Breast epithelium (tissue), 4 donors: ENCODE measurements at regions not wholly inside any gene's neighbourhood (a gene's known extent, or its start where the extent isn't known, plus 50 kb on each side); places are given as distances from the start of the nearest gene placed in this dataset.
A peak's percentile ranks its signal among the peaks of the same experiment; 100 is the strongest.

Experiments used
- DNase-seq, 2 donors: peaks; one replicate each; pipeline ENCODE4 v3.0.0-alpha.2; 2019; ENCODE audit warnings: low spot score in 2 of 2
- H3K27ac ChIP-seq, 2 donors: fragments of 200-600 bp; sonication (generic) in 1 of 2; one replicate each; pipeline ENCODE4 v1.5.1; 2016 to 2019; ENCODE audit warnings: mild to moderate bottlenecking in 1 of 2
- H3K27me3 ChIP-seq, 2 donors: fragments of 200-600 bp; sonication (generic) in 1 of 2; one replicate each; pipeline versions ENCODE4 v1.5.1 to v1.6.0; 2017 to 2019; ENCODE audit warnings: control low read depth in 1 of 2, mild to moderate bottlenecking in 1 of 2
- H3K36me3 ChIP-seq: fragments of 200-600 bp; one replicate; pipeline ENCODE4 v1.5.1; 2019
- H3K4me1 ChIP-seq, 2 donors: fragments of 200-600 bp; sonication (generic); one replicate each; pipeline ENCODE4 v1.5.1; 2016 to 2019; ENCODE audit warnings: control low read depth in 1 of 2
- H3K4me3 ChIP-seq, 3 donors: fragments of 200-600 bp; sonication (generic); 1 replicate in 2 of 3; 2 replicates in 1 of 3; pipeline ENCODE4 v1.5.1; 2016 to 2019; ENCODE audit warnings: mild to moderate bottlenecking in 3 of 3, moderate library complexity in 2 of 3
- H3K9me3 ChIP-seq, 2 donors: fragments of 200-600 bp; sonication (generic) in 1 of 2; one replicate each; pipeline ENCODE4 v1.5.1; 2016 to 2019; ENCODE audit warnings: control low read depth in 1 of 2
- CTCF ChIP-seq, 3 donors: fragments of 450-650 bp; IDR thresholded peaks; one replicate each; pipeline ENCODE4 v1.5.1; 2016 to 2017; ENCODE audit warnings: antibody characterized with exemption in 3 of 3, mild to moderate bottlenecking in 3 of 3, moderate library complexity in 3 of 3
- POLR2A ChIP-seq: fragments of 450-650 bp; IDR thresholded peaks from one replicate; pipeline ENCODE4 v1.6.1; 2016; ENCODE audit warnings: antibody characterized with exemption, mild to moderate bottlenecking, moderate library complexity
- POLR2AphosphoS5 ChIP-seq, 3 donors: sonication (generic); formaldehyde crosslinking; IDR thresholded peaks; one replicate each; pipeline ENCODE4 v1.6.1; 2017; ENCODE audit warnings: antibody characterized with exemption in 3 of 3
- intact Hi-C: fragments of 100-400 bp; cut with DNase I; formaldehyde crosslinking; loops from one replicate; pipeline ENCODE4 v1.15.1; 2023; ENCODE audit warnings: low total_unique reads

- H3K27me3 ChIP-seq = no peaks in the 10 kb centered on the region
- peak in 1 of 2 donors; percentile 20 for DNase-seq
- H3K4me1 ChIP-seq = no peaks in the 10 kb centered on the region
- no peaks in the 10 kb centered on the region for H3K36me3 ChIP-seq
- H3K27ac ChIP-seq = peak overlapping the region; percentile 56 to 60
- intact Hi-C loops = loop anchor here (5.0 kb wide), 1 partner anchor 601 kb away; no protein-coding TSS in a partner anchor
- no peak overlapping the region for H3K4me3 ChIP-seq
- no peaks in the 10 kb centered on the region for H3K9me3 ChIP-seq
- TF ChIP-seq CTCF (IDR thresholded peaks at IDR 0.05) (no peak), POLR2AphosphoS5 (IDR thresholded peaks at IDR 0.05) (peak in 2 of 3 donors; percentile 24 to 54), POLR2A (no peak)
These were observed 336.7 kb downstream of the OSR1 start for GRCh38 chr2:19021721-19022120.

DNA sequence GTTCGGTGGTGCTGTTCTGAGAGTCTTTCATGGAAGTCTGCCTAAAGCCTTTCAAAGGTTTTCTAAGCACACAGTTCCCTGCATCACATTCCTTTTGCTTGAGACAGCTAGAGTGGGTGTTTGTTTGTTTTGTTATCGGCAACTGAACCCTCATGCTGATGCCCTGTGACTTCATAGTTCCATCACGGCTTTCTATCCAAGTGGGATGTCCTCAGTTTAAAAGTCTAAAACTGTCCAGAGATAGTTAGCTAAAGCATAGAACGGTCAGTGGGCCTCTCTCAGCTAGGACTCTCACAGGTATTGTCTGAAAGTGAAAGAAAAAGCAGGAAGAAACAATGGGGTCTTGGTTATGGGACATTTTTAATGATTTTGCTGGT, 337.3 kb downstream of the OSR1 start:
- TF ChIP-seq POLR2A (no peak), POLR2AphosphoS5 (IDR thresholded peaks at IDR 0.05) (no peak), CTCF (IDR thresholded peaks at IDR 0.05) (no peak)
- H3K4me1 ChIP-seq = no peaks in the 10 kb centered on the region
- DNase-seq = no peak
- H3K27ac ChIP-seq = peak overlapping the region; percentile 56 to 60
- no peaks in the 10 kb centered on the region for H3K27me3 ChIP-seq
- no peak overlapping the region for H3K4me3 ChIP-seq
- intact Hi-C loops = loop anchor here (5.0 kb wide), 1 partner anchor 601 kb away; no protein-coding TSS in a partner anchor
- no peaks in the 10 kb centered on the region for H3K9me3 ChIP-seq
- no peaks in the 10 kb centered on the region for H3K36me3 ChIP-seq

DNA sequence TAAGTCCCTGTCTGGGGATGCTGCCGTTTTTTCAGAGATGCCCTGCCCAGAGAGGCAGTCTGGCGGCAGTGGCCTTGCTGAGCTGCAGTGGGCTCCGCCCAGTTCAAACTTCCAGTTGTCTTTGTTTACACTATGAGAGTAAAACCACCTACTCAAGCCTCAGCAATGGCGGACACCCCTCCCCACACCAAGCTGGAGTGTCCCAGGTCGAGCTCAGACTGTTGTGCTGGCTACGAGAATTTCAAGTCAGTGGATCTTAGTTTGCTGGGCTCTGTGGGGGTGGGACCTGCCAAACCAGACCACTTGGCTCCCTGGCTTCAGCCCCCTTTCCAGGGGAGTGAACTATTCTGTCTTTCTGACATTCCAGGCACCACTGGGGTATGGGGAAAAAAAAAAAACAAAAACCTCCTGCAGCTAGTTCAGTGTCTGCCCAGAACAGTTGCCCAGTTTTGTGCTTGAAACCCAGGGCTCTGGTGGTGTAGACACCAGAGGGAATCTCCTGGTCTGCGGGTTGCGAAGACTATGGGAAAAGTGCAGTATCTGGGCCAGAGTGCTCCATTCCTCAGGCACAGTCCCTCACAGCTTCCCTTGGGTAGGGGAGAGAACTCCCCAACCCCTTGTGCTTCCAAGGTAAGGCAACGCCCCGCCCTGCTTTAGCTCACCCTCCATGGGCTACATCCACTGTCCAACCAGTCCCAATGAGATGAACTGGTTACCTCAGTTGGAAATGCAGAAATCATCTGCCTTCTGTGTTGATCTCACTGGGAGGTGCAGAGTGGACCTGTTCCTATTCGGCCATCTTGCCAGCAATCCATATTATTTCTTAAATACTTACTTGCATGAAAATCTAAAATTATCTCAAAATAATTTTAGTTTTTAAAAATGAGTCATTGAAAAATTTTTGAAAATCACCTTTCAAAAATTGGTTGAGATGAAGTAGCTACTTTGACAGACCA, 338.0 kb downstream of the OSR1 start:
- Histone ChIP-seq H3K9me3 (no peaks in the 10 kb centered on the region), H3K27me3 (no peaks in the 10 kb centered on the region), H3K4me1 (no peaks in the 10 kb centered on the region), H3K4me3 (no peak overlapping the region), H3K27ac (peak overlapping the region; percentile 19 to 60), H3K36me3 (no peaks in the 10 kb centered on the region)
- intact Hi-C loops = loop anchor here (5.0 kb wide), 1 partner anchor 602 kb away; no protein-coding TSS in a partner anchor
- TF ChIP-seq POLR2A (no peak), CTCF (IDR thresholded peaks at IDR 0.05) (no peak), POLR2AphosphoS5 (IDR thresholded peaks at IDR 0.05) (no peak)
- no peak for DNase-seq

GRCh38 chr2:19009510-19009909, 348.9 kb downstream of the OSR1 start:
- Histone ChIP-seq H3K4me1 (no peaks in the 10 kb centered on the region), H3K36me3 (no peaks in the 10 kb centered on the region), H3K4me3 (no peak overlapping the region), H3K9me3 (no peaks in the 10 kb centered on the region), H3K27ac (no peak overlapping the region), H3K27me3 (no peaks in the 10 kb centered on the region)
- TF ChIP-seq POLR2A (no peak), CTCF (IDR thresholded peaks at IDR 0.05) (no peak), POLR2AphosphoS5 (IDR thresholded peaks at IDR 0.05) (no peak)
- intact Hi-C loops = no loop called here
- DNase-seq = no peak

- H3K27me3 ChIP-seq = no peaks in the 10 kb centered on the region
- no peak overlapping the region for H3K4me3 ChIP-seq
- H3K4me1 ChIP-seq = no peaks in the 10 kb centered on the region
- no peak for DNase-seq
- no peaks in the 10 kb centered on the region for H3K36me3 ChIP-seq
- H3K27ac ChIP-seq = no peak overlapping the region
- no peaks in the 10 kb centered on the region for H3K9me3 ChIP-seq
- intact Hi-C loops = no loop called here
- TF ChIP-seq POLR2A (no peak), CTCF (IDR thresholded peaks at IDR 0.05) (no peak), POLR2AphosphoS5 (IDR thresholded peaks at IDR 0.05) (no peak)
These were observed 354.9 kb downstream of the OSR1 start for GRCh38 chr2:19003554-19003953.
